Loucy (cell line): ENCODE measurements at regions not wholly inside any gene's neighbourhood (a gene's known extent, or its start where the extent isn't known, plus 50 kb on each side); places are given as distances from the start of the nearest gene placed in this dataset.

Experiments
- EZH2phosphoT487 ChIP-seq: fragments of 200-600 bp; IDR thresholded peaks from 2 replicates; pipeline ENCODE4 v1.6.1; 2018; ENCODE audit warnings: antibody characterized with exemption, mild to moderate bottlenecking, moderate library complexity, borderline replicate concordance
- TF ChIP-seq, protein P1 (sequence below): fragments of 200-600 bp; sonication (generic); conservative IDR thresholded peaks from 2 replicates; pipeline ENCODE4 v1.5.1; 2014; ENCODE audit warnings: mild to moderate bottlenecking, antibody characterized with exemption, low read length

GRCh38 chrX:39157796-39158195 lies 356.5 kb downstream of the MID1IP1 start:
- TF ChIP-seq, protein P1, sequence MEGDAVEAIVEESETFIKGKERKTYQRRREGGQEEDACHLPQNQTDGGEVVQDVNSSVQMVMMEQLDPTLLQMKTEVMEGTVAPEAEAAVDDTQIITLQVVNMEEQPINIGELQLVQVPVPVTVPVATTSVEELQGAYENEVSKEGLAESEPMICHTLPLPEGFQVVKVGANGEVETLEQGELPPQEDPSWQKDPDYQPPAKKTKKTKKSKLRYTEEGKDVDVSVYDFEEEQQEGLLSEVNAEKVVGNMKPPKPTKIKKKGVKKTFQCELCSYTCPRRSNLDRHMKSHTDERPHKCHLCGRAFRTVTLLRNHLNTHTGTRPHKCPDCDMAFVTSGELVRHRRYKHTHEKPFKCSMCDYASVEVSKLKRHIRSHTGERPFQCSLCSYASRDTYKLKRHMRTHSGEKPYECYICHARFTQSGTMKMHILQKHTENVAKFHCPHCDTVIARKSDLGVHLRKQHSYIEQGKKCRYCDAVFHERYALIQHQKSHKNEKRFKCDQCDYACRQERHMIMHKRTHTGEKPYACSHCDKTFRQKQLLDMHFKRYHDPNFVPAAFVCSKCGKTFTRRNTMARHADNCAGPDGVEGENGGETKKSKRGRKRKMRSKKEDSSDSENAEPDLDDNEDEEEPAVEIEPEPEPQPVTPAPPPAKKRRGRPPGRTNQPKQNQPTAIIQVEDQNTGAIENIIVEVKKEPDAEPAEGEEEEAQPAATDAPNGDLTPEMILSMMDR: no peak
- no peak for TF ChIP-seq EZH2phosphoT487
